Brain pericyte (primary cell): ENCODE measurements at regions not wholly inside any gene's neighbourhood (a gene's known extent, or its start where the extent isn't known, plus 50 kb on each side); places are given as distances from the start of the nearest gene placed in this dataset.
"Not testable (repeated sequence)": the region's sequence is repeated elsewhere in the genome, so short reads cannot be mapped to it uniquely, and the experiment has no call there.

Experiments used
- DNase-seq: peaks from one replicate; pipeline ENCODE4 v3.0.0-alpha.2; 2012; ENCODE audit warnings: low read depth, low spot score

DNA sequence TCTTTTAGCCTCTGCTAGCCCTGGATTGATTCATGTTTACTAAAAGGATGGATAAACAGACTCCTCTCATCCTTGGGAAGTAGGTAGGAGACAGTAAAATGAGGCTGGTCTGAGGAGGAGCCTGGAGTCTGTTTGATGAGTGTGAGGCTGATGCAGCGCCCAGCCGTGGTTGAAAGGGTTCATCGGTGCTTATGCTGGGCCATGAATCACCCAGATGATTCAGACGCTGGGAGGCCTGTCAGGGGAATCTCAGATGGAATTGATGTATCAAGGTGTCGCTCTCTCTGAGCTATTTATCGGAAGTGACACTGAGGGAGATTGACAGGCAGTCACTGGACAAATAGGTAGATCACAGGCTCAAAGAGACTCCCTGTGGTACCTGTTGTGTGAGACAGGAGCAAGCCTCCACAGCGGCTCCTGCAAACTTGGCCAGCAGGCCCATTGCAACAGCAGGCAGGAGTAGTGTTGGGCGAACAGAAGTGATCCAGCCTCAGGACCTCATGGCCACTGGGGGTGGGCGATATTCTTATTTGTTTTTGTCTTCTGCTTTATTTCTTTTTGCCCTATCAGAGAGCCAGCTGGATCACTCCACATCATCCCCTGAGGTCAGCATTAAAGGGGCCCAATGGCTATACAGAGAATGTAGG, 109.9 kb upstream of the CADM1 start:
- no peak for DNase-seq

DNA sequence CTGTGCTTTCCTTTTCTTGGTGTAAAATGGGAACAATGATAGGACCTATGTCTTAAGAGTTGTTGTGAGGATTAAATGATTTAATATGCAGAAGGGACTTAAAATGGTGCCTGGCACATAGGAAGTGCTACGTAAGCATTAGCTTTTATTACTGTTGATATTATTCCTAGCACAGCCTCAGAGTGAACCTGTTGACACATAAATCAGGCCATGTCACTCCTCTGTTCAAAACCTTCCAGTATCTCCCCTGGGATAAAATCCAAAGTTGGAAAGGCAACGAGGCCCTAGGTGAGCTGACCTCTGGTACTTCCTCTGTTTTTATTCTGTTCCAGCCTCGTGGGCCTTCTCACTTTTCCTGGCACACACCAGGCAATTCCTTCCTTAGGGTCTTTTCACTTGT, 108.8 kb upstream of the CADM1 start:
- no peak for DNase-seq

DNA sequence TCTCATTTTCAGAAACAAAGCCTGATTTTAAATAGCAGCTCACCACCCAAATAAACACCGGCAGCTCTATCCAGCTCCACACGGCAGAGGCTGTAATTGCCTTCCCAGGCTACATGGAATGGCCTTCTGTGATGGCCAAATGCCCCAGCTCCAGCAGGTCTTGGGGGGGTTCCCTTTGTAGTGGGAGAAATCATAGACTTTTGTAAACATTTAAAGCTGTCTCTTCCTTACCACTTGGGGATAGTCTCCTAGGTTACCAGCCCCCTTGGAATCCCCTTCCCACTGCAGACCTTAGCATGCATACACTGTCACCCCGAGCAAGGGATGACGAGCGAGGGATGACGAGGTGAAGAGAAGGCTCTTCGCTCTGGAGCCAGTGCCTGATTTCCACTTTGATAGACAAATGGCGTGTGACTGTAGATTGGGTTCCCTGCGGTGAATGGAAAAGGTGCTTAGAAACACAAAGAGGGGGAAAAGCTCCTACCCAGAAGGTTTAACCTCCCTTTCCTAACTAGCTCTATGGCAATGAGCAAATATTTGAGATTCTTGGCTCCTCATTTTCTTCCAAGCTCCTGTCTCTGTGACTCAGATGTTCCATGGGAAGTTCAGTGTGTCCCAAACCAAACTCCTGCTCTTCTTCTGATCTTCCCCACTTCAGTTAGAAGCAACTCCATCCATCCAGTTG, 108.0 kb upstream of the CADM1 start:
- no peak for DNase-seq

DNA sequence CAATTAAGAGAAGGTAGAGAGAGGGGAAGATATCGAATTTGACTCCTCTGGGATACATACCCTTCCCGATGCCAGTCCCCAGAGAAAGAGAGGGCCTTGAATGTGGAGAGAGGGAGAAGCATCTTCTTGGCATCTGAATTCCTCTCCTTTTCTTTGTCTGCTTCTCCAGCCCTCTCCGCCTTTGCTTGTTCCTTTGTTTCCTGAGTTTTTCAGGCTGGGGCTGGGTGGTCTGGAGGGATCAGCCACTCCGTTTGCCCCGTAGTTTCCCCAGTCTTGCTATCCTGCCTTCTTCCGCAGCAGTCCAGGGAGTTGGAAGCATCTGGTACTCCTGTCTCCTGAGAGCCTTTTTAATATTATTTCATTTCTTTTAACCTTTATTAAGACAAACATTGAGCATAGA, 107.1 kb upstream of the CADM1 start:
- DNase-seq = no peak

DNA sequence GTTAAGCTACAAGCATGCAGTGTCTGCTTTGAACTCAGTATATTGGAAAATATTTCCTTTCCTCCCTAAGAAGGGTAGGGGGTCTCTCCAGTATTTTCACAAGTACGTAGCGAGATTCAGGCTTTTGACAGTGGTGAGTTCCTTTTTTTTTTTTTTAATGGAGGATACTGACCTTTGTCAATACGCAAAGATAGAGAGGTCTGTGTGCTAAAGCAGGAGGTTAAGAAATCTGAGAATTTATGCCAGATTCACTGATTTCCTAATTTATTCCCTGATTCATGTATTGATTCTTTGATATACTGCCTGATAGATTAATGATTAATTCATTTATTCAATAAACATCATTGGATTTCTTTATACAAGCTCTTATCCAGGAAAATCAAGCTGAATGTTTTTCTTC, 106.7 kb upstream of the CADM1 start:
- DNase-seq = no peak

DNA sequence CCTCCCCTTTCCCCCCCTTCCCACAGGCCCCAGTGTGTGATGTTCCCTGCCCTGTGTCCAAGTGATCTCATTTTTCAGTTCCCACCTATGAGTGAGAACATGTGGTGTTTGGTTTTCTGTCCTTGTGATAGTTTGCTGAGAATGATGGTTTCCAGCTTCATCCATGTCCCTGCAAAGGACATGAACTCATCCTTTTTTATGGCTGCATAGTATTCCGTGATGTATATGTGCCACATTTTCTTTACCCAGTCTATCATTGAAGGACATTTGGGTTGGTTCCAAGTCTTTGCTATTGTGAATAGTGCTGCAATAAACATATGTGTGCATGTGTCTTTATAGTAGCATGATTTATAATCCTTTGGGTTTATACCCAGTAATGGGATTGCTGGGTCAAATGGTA, 106.0 kb upstream of the CADM1 start:
- DNase-seq = not testable (repeated sequence)

DNA sequence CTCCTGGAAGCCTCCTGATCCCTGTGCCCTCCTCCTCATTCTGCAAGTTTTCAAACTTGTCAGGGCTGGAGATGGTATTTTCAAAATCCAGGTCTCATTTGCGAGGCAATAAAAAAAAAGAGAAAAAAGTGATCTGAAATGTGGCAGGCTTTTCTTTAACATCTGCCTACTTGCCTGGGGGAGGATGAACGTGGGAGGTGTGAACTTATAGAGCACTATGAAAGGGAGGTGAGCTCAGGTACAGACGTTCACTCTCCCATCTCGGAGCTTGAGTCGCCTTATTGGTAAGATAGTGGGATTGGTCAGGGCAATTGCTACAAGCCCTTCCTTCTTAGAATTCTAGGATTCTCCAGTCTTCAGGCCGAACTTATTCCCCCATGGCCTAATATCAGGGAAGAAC, 104.8 kb upstream of the CADM1 start:
- DNase-seq = no peak

DNA sequence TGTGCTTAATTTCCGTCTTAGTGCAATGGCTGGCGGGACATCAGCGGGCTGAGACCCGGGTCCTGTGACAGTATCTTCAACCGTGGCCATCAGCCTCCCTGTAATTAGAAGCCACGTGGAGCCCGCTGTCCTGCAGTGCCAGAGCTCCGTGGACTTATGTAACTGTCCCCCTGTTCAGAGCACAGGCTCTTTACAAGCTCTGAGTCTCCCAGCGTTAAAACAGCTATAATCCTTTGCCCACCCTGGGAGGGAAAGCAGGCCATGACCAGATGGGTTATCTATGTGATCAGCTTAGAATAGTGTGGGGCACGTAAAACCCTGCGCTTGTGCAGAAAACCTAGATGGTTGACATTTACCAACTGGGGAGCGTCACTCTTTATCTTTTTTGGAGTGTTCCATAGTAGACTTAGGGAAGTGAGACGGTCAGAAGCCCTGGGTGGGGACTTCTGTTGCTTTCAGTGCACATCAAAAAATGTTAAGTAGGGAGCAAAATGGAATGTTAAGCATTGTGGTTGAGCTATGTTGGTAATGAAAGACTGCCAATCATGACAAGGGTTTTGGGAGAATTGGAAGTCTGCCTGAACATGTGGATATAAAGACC, 103.5 kb upstream of the CADM1 start:
- no peak for DNase-seq

DNA sequence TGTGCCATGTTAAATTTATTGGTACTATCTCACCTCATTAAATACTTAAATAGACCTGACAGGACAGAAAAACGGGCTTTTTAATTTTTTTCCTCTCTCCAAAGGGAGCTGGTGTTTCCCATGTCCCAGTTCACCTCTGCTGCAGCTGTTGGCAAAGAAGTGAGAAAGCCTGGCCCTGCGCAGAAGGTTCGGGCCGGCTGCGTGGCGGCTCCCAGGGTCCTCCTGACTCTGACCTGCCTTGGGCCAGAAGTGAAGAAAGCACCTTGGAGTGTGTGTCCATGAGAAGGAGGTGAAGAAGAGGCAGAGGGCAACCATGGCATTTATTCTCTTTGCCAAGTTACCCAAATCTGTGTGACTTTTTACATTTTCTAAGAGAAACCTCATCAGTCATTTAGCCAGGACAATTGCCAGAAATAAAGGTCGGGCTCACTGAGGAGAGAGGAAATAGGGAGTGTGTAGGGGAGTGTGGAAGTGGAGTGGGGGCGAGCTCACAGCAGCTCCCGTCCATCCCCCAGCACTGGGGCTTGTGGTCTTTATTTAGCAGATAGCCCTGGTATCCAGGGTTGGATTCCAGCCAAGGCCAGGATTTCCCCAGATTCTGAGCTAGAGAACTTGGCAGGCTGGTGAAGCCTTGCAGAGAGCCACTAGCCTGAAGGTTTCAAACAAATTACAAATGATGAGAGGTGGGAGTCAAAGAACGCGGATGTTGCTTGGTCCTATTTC, 102.4 kb upstream of the CADM1 start:
- no peak for DNase-seq

DNA sequence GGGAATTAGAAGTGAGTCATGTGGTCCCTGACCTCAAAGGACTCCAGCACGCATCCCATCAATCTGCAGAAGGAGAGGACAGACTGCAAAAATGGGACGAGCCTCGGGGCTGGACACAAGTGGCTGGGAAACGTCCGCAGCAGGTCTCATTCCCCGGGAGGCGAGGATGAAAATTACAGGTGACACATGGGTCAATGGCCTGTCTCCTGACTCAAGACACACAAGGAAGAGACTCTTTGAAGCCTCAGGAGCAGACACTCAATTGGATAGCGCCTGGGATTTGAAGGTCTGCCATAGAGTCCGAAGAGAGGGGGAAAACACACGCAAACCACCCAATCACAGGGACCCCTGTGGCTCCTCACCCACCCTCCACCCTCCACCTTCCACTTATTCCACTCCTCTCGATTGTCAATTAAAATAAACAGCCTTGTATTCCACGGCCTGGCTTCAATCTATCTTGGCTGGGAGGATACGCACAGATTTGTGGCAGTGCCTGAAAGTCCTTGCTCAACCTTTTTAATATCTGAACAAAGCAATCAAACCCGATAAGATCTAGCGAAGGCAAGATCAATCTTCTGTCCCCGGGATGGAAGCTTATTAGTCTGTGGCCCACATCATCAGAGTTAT, 101.8 kb upstream of the CADM1 start:
- no peak for DNase-seq

DNA sequence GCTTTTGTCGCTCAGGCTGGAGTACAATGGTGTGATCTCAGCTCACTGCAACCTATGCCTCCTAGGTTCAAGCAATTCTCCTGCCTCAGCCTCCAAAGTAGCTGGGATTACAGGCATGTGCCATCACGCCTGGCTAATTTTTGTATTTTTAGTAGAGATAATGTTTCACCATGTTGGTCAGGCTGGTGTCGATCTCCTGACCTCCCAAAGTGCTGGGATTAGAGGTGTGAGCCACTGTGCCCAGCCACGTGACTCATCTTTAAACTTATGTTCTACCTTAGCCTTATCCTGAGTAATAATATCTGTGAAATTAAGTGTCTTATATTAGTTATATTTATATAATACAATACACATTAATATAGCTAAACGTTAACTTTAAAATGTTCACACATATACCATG, 101.2 kb upstream of the CADM1 start:
- DNase-seq = not testable (repeated sequence)

DNA sequence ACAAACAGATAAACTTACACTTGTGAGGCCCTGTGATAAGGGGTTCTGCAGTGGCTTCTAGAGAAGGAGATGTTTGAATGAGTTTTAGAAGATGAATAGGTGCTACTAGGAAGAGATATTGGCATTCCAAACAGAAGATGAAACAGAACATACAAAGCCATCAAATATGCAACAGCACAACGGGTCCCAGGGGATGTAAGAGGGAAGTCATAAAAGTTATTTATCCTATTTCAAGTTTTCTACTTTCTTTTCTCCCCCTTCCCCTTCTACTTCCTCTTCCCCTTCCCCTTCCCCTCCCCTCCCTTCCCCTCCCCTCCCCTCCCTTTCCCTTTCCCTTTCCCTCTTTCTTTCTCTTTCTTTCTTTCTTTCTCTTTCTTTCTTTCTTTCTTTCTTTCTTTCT, 94.9 kb upstream of the CADM1 start:
- DNase-seq = no peak

DNA sequence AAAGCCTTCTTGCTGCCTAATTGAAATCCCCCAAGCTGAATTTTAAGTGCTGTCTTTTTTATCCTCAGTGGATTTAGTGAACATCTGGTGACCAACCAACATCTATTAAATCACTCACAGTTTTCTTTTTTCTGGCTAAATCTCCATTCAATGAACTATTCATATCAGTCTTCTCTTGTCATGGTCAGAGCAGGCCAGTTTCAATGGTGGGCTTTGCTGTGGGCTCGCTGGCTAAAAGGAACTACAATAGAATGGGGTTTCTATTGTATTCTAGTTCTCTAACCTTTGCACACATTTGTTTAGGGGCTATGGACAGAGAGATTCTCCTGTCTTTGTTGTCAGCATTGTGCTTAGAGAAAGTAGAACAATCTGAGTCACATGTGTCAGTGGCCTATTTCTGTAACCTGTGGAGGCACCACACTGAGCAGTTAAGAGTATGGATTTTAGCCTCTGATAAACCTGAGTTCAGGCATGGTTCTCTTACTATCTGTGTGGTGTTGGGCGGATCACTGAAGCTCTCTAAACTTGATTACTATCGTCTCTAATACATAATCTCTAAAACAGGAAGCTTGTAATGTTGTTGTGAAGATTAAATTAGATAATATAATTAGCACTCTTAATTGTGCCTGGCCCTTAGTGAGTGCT, 94.2 kb upstream of the CADM1 start:
- DNase-seq = no peak

DNA sequence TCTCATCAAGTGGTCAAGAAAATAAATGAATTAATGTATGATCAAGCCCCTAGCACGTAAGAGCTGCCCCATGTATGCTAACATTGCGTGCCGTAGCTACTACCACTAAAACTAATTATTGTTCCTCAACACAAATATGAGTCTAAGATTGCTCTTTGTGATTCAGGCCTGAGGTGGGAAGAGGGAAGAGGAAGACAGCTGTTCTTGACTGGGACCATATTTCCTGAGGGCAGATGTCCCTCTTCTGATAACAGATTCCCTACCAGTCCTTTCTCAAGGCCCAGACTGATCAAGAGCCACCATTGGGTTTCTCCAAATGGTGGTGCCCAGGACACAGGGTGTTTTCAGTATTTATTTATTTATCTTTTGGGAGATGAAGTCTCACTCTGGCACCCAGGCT, 87.2 kb upstream of the CADM1 start:
- no peak for DNase-seq

DNA sequence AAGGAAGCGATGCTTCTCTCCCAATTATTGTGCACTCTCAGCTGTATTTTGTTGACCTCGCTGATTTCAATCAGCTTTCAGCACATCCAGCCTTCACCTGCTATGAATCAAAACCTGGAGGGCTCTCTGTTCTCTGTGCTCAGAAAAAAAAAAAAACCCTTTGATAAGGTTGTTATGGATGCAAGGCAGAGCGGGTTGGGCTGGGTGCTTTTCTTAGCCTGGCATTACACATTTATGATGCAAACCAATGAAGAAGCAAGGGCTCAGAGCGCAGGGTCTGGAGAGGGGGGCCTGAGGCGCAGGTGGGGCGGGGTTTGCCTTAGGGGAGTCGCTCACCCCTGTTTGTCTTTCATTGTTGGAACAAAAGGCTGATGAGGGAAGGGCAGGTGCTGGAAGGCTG, 86.0 kb upstream of the CADM1 start:
- DNase-seq = no peak

DNA sequence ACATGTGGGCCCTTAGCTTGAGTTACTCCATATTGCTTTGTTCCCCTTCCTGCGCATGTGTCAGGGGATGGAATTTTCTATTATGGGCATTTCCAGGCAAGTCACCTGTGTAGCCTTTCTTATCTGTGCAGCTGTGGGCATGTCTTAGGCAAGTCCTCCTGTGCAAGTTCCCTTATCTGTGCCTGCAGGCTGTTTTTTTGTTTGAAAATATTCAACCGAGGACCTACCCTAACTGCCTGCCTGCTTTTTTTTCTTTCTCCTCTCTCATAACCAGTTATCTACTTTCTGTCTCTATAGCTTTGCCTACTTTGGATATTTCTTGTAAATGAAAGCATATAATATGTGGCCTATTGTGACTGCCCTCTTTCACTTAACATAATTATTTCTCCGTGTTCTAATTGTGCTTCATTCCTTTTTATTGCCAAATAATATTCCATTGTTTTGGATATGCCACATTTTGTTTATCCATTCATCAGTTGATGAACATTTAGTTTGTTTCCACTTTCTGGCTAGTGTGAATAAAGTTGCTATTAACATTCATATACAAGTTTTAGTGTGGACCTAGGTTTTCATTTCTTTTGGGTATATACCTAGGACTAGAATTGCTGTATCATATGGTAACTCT, 83.6 kb upstream of the CADM1 start:
- DNase-seq = no peak

DNA sequence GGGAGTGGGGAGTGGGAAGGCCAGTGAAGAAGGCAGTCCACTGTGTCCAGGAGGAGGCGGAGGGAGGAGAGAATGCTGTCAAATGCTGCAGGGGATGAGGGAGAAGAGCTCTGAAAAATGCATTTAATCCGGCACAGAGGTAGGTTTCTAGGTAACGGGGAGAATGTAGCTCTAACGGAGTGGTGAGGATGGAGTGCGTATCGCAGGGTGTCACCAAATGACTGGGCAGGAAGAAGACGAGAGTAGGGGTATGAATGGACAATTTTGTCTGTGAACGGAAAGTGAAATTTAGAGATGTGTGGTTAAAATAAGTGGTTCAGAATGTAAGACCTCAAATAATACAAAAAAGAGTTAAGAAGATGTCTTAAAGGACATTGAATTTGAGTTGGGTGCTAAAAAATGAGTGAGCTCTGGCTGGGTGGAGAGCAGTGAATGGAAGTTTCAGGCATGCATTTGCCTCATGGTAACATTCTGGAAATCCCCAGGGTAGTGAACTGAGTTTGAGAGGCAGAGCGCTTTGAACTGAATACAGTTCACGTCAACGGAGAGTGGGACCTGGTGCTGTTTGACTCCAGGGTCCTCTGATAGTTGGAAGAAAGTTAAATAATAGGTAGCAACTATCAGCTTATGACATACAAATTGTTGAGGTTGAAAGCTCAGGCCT, 81.3 kb upstream of the CADM1 start:
- DNase-seq = no peak

DNA sequence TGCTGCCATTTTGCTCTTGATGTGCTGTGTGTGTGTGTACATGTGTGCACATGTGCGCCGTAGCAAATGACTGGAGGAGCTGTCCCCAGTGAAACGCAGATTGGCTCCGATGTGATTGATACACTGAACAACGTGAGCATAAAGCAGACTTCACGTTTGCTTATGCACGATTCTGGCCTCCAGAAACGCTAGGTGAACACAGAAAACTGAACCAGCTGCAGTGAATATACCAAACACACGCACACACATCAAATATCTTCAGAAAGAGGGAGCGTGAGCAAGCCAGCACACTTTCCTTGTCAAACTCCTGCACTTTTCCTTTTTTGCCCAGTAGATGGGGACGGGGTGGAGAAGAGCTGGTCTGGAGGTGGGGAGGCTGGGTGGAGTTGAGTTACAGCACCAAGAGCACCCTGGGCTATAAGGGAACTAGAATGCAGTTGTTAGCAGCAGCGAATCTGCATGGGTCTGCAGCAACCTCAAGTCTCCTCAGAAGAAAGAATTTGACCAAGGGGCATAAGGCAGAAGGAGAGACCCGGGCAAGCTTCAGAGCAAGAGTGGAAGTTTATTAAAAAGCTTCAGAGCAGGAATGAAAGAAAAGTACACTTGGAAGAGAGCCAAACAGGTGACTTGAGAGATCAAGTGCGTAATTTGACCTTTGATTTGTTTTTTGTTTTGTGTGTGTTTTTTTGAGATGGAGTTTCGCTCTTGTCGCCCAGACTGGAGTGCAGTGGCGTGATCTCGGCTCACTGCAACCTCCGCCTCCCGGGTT, 77.8 kb upstream of the CADM1 start:
- no peak for DNase-seq

DNA sequence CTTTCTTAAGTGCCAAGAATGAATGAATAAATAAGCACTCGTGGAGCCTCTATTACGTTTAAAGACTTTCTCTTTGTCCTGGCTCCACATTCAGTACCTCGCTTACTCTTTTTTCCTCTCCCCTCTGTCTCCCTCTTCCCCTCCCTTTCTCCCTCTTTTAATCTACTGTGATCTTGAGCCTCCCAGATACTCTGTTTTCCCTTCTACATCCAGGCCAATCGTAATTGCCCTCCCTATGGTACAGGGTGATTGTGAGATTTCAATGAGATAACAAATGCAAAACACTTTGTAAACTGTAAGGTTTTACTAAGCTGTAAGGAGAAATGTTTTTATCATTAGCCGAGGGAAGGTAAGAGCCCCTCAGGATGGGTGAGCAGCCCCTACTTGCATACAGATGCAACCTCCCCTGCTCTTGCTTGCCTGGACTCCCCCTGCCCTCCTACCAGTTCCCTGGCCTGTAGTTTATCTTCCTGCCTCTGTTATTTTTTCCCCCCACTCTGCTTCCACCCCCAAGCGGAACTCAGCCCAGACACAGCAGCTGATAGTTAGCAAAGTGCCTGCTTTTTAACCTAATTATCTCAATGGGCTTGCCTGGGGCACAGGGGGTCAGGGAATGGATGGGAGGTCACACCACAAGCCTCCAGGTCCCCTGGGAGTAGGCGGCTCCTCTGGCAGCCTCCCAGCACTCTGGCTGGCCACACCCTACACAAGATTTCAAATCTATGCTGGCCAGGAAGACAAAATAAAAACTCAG, 76.9 kb upstream of the CADM1 start:
- DNase-seq = no peak
